ENCODE measurements at regions not wholly inside any gene's neighbourhood (a gene's known extent, or its start where the extent isn't known, plus 50 kb on each side); places are given as distances from the start of the nearest gene placed in this dataset.

- TF ChIP-seq CTCF (IDR thresholded peaks at IDR 0.05): no peak
- TF ChIP-seq ZFX (IDR thresholded peaks at IDR 0.05; ENCODE audit: borderline replicate concordance): no peak
Measured at GRCh38 chr14:66224492-66225178, 261.5 kb upstream of the CCDC196 start.

Data from 22Rv1 (cell line).